Prostate gland (tissue), 2 donors: ENCODE measurements at regions not wholly inside any gene's neighbourhood (a gene's known extent, or its start where the extent isn't known, plus 50 kb on each side); places are given as distances from the start of the nearest gene placed in this dataset.

ENCODE experiments used
- POLR2A ChIP-seq: fragments of 450-650 bp; IDR thresholded peaks from one replicate; pipeline ENCODE4 v1.6.1; 2016; ENCODE audit warnings: antibody characterized with exemption, mild to moderate bottlenecking
- POLR2AphosphoS5 ChIP-seq: sonication (generic); formaldehyde crosslinking; IDR thresholded peaks from one replicate; pipeline ENCODE4 v1.6.1; 2017; ENCODE audit warnings: antibody characterized with exemption
- TF ChIP-seq, protein P1 (sequence below), 4 experiments: fragments of 200-600 bp in 2 of 4; fragments of 450-650 bp in 2 of 4; sonication (generic) in 2 of 4; IDR thresholded peaks; 1 replicate in 3 of 4; 2 replicates in 1 of 4; pipeline ENCODE4 v1.5.1; 2016 to 2019; ENCODE audit warnings: antibody characterized with exemption in 4 of 4, mild to moderate bottlenecking in 2 of 4, moderate library complexity in 2 of 4

- no peak for TF ChIP-seq POLR2A
- TF ChIP-seq POLR2AphosphoS5 = no peak
- TF ChIP-seq, protein P1, sequence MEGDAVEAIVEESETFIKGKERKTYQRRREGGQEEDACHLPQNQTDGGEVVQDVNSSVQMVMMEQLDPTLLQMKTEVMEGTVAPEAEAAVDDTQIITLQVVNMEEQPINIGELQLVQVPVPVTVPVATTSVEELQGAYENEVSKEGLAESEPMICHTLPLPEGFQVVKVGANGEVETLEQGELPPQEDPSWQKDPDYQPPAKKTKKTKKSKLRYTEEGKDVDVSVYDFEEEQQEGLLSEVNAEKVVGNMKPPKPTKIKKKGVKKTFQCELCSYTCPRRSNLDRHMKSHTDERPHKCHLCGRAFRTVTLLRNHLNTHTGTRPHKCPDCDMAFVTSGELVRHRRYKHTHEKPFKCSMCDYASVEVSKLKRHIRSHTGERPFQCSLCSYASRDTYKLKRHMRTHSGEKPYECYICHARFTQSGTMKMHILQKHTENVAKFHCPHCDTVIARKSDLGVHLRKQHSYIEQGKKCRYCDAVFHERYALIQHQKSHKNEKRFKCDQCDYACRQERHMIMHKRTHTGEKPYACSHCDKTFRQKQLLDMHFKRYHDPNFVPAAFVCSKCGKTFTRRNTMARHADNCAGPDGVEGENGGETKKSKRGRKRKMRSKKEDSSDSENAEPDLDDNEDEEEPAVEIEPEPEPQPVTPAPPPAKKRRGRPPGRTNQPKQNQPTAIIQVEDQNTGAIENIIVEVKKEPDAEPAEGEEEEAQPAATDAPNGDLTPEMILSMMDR (IDR thresholded peaks at IDR 0.05) = no peak
Observed at GRCh38 chrY:14373608-14374007, 150.7 kb upstream of the NLGN4Y start.
